ENCODE measurements at regions not wholly inside any gene's neighbourhood (a gene's known extent, or its start where the extent isn't known, plus 50 kb on each side); places are given as distances from the start of the nearest gene placed in this dataset.

DNA sequence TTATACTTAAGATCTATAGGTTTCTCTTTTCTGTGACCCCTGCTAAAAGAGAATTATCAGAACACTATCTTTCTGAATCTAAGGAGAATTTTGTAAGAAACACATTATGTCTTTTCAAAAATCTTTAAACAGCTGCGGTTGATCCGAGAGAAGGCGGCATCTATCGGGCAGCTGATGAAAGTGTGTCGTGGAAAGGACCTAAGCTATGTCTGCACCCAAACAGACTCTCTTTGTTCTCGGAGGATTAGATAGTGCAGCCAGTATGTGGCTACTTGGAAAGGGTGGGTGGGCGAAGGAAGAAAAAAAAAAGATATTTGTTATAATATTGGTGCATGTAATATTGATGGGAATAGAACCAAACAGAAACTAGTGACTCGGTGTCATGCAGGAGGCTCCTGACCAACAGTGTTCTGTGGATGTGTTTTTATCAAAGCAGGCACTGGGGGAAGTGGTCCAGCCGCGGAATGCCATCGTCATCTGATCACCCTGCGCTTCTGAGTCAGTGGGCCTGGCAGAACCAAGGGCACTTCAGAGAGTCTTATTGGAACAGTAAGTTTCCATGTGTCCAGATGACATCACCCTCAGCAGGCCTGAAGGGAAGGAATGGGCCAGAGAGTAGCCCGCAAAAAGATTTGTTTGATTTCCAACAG lies 509.7 kb upstream of the AKR1E2 start:
- H3K9ac ChIP-seq (ENCODE audit: low read depth, low read length), result no peak overlapping the region
- no peaks in the 10 kb centered on the region for H3K4me1 ChIP-seq (ENCODE audit: insufficient read depth, low read length)
- no peaks in the 10 kb centered on the region for H3K27me3 ChIP-seq (ENCODE audit: insufficient read depth, low read length)
- H3K9me3 ChIP-seq (ENCODE audit: insufficient read depth, low read depth, low read length), result no peaks in the 10 kb centered on the region
- no peak overlapping the region for H3K4me3 ChIP-seq (ENCODE audit: low read length)
- H3K27ac ChIP-seq (ENCODE audit: low read length), result no peak overlapping the region
- H3K36me3 ChIP-seq (ENCODE audit: insufficient read depth, low read depth, low read length), result no peaks in the 10 kb centered on the region

GRCh38 chr10:4315551-4315950 lies 510.5 kb upstream of the AKR1E2 start:
- Histone ChIP-seq H3K36me3 (ENCODE audit: insufficient read depth, low read depth, low read length) (no peaks in the 10 kb centered on the region), H3K27ac (ENCODE audit: low read length) (no peak overlapping the region), H3K27me3 (ENCODE audit: insufficient read depth, low read length) (no peaks in the 10 kb centered on the region), H3K9me3 (ENCODE audit: insufficient read depth, low read depth, low read length) (no peaks in the 10 kb centered on the region), H3K4me3 (ENCODE audit: low read length) (no peak overlapping the region), H3K4me1 (ENCODE audit: insufficient read depth, low read length) (no peaks in the 10 kb centered on the region), H3K9ac (ENCODE audit: low read depth, low read length) (no peak overlapping the region)

DNA sequence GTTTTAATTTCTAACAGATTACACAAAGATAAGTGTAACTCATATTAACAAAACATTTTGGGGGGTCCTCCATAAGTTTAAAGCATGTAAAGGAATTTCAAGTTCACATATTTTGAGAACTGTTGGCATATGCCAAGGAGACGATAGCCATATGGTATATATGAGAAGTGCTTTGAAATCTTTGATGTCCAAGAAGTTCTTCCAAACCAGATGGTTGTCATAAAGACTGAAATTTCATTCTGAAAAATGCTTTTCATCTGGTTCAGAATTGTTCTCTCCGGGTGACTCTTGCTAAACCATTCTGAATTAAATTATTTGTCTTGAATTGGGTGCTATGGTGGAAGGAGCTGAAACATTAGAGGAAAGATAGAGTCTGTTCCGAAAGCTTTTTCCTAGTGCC lies 513.0 kb upstream of the AKR1E2 start:
- Histone ChIP-seq H3K27ac (ENCODE audit: low read length) (no peak overlapping the region), H3K36me3 (ENCODE audit: insufficient read depth, low read depth, low read length) (no peaks in the 10 kb centered on the region), H3K4me3 (ENCODE audit: low read length) (no peak overlapping the region), H3K27me3 (ENCODE audit: insufficient read depth, low read length) (no peaks in the 10 kb centered on the region), H3K4me1 (ENCODE audit: insufficient read depth, low read length) (no peaks in the 10 kb centered on the region), H3K9ac (ENCODE audit: low read depth, low read length) (no peak overlapping the region), H3K9me3 (ENCODE audit: insufficient read depth, low read depth, low read length) (no peaks in the 10 kb centered on the region)

DNA sequence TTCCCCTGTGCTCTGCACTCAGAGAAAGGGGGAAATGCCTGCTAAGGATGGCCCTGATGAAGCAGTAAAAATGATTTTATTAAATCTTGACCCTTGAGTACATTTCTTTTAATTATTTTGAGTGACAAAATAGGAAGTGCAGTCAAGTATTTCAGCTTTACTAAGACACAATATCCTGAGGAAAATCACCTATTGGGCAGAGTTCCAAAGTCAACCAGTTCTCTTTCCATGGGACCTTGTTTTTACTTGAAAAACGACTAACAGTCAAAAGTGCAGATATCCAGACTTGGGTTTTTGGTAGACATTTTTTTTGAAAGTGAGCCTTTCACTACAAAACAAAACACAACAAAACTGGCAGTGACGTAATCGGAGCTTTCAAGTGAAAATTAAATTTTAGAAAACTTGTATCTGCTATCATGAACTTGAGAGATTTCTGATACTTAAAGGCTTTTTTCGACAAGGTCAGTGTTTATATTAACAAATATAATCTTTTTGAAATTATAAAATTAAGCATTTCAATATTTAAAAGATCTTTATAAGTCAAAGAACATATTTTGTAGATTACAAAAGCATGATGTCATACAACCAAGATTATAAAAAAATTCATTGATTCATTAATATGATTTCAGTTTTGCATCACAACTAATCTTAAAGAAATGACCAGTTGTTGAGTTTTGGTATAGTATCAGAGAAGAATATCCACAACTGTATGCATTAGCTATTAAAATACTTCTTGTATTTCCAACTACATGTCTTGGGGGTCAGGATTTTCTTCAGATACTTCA lies 513.8 kb upstream of the AKR1E2 start:
- H3K27me3 ChIP-seq (ENCODE audit: insufficient read depth, low read length), result no peaks in the 10 kb centered on the region
- H3K27ac ChIP-seq (ENCODE audit: low read length), result no peak overlapping the region
- no peak overlapping the region for H3K4me3 ChIP-seq (ENCODE audit: low read length)
- no peak overlapping the region for H3K9ac ChIP-seq (ENCODE audit: low read depth, low read length)
- no peaks in the 10 kb centered on the region for H3K4me1 ChIP-seq (ENCODE audit: insufficient read depth, low read length)
- H3K9me3 ChIP-seq (ENCODE audit: insufficient read depth, low read depth, low read length), result no peaks in the 10 kb centered on the region
- H3K36me3 ChIP-seq (ENCODE audit: insufficient read depth, low read depth, low read length), result no peaks in the 10 kb centered on the region

- Histone ChIP-seq H3K9ac (ENCODE audit: low read depth, low read length) (no peak overlapping the region), H3K27ac (ENCODE audit: low read length) (no peak overlapping the region), H3K4me1 (ENCODE audit: insufficient read depth, low read length) (no peaks in the 10 kb centered on the region), H3K36me3 (ENCODE audit: insufficient read depth, low read depth, low read length) (no peaks in the 10 kb centered on the region), H3K4me3 (ENCODE audit: low read length) (no peak overlapping the region), H3K9me3 (ENCODE audit: insufficient read depth, low read depth, low read length) (no peaks in the 10 kb centered on the region), H3K27me3 (ENCODE audit: insufficient read depth, low read length) (no peaks in the 10 kb centered on the region)
Observed at GRCh38 chr10:4310172-4310571, 515.8 kb upstream of the AKR1E2 start.

DNA sequence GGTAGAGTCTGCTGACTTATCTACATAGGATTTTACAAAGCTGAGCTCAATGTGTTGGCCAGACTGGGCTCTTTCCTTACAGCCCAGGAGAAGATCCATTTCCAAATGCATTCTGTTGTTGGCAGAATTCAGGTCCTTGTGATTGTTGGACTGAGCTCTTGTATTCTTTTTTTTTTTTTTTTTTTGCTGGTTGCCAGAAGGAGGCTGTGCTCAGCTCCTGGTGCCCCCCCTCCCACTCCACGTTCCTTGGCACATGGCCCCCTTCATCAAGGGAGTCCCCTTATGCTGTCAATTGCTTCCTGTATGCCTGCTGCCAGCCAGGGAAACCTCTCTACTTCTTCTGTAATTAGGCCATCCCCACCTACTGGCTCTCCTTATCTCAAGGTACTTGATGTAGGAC lies 518.1 kb upstream of the AKR1E2 start:
- Histone ChIP-seq H3K9ac (ENCODE audit: low read depth, low read length) (no peak overlapping the region), H3K36me3 (ENCODE audit: insufficient read depth, low read depth, low read length) (no peaks in the 10 kb centered on the region), H3K4me3 (ENCODE audit: low read length) (no peak overlapping the region), H3K27ac (ENCODE audit: low read length) (no peak overlapping the region), H3K9me3 (ENCODE audit: insufficient read depth, low read depth, low read length) (no peaks in the 10 kb centered on the region), H3K27me3 (ENCODE audit: insufficient read depth, low read length) (no peaks in the 10 kb centered on the region), H3K4me1 (ENCODE audit: insufficient read depth, low read length) (no peaks in the 10 kb centered on the region; the same call in 1 of the 2 replicates)

- H3K4me1 ChIP-seq (ENCODE audit: insufficient read depth, low read length), result no peaks in the 10 kb centered on the region; the same call in 1 of the 2 replicates
- H3K9ac ChIP-seq (ENCODE audit: low read depth, low read length), result no peak overlapping the region
- no peaks in the 10 kb centered on the region for H3K27me3 ChIP-seq (ENCODE audit: insufficient read depth, low read length)
- no peak overlapping the region for H3K27ac ChIP-seq (ENCODE audit: low read length)
- no peaks in the 10 kb centered on the region for H3K9me3 ChIP-seq (ENCODE audit: insufficient read depth, low read depth, low read length)
- no peak overlapping the region for H3K4me3 ChIP-seq (ENCODE audit: low read length)
- no peaks in the 10 kb centered on the region for H3K36me3 ChIP-seq (ENCODE audit: insufficient read depth, low read depth, low read length)
Observed at GRCh38 chr10:4306871-4307270, 519.1 kb upstream of the AKR1E2 start.

- no peak overlapping the region for H3K9ac ChIP-seq (ENCODE audit: low read depth, low read length)
- no peak overlapping the region for H3K4me3 ChIP-seq (ENCODE audit: low read length)
- H3K36me3 ChIP-seq (ENCODE audit: insufficient read depth, low read depth, low read length), result no peaks in the 10 kb centered on the region
- H3K9me3 ChIP-seq (ENCODE audit: insufficient read depth, low read depth, low read length), result no peaks in the 10 kb centered on the region
- no peak overlapping the region for H3K27ac ChIP-seq (ENCODE audit: low read length)
- no peaks in the 10 kb centered on the region for H3K27me3 ChIP-seq (ENCODE audit: insufficient read depth, low read length)
- H3K4me1 ChIP-seq (ENCODE audit: insufficient read depth, low read length), result no peaks in the 10 kb centered on the region; the same call in 1 of the 2 replicates
Observed at GRCh38 chr10:4303045-4303444, 518.0 kb upstream of the KLF6 start.

DNA sequence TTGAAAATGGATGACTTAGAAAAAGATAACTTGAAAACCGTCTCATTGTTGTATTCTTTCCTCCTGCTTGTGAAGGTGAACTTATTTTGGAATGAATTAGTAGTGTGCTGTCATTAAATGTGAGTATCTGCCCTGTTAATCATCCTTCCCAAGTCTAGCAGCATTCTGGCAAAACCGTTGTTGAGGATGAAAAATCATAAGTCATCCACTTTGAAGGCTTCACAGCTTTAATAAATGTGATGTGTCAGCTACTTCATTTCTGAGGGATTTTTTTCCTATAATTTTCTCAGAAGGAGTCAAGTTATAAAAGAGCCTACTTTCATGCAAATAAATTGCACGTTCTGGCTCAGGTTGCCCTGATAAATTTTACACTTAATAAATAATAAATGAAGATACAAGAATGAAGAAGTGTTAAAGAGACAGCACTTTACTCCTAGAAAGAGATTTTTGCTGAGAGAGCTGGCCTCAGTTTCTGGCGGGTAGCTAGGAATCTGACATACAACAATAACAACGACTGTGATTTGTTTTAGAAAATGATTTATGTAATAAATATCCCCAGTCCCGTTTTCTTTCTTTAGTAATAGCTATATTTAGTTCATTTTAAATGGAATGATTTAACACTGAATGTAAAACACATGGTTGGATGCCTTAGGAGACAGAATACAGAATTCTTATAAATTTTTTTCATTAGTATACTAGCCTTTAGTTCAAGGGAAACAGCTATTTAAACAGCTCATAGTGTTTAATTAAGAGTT lies 516.5 kb upstream of the KLF6 start:
- Histone ChIP-seq H3K27ac (ENCODE audit: low read length) (no peak overlapping the region), H3K36me3 (ENCODE audit: insufficient read depth, low read depth, low read length) (no peaks in the 10 kb centered on the region), H3K9me3 (ENCODE audit: insufficient read depth, low read depth, low read length) (no peaks in the 10 kb centered on the region), H3K4me1 (ENCODE audit: insufficient read depth, low read length) (no peaks in the 10 kb centered on the region; the same call in none of the 2 replicates), H3K27me3 (ENCODE audit: insufficient read depth, low read length) (no peaks in the 10 kb centered on the region), H3K9ac (ENCODE audit: low read depth, low read length) (no peak overlapping the region), H3K4me3 (ENCODE audit: low read length) (no peak overlapping the region)

DNA sequence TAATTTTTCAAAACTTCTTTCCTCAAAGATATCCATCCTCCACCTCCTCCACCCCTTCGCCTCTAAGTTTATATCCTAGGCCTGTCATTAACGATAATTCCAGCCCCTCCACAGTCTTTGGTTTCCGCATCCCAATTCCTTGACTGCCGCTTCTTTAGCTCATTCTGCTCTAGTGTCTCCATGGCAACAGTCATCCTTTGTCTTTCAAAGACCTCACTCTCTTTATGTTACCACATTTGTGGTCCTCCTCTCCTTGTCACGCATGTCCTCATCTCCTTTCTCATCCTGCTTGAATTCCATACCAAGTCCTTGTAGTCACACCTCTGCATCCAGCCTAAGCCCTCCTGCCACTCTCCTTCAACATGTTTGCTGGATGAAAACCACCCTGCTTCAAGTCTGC lies 511.2 kb upstream of the KLF6 start:
- no peaks in the 10 kb centered on the region for H3K9me3 ChIP-seq (ENCODE audit: insufficient read depth, low read depth, low read length)

GRCh38 chr10:4294996-4295792 lies 510.2 kb upstream of the KLF6 start:
- no peak overlapping the region for H3K4me3 ChIP-seq (ENCODE audit: low read length)
- H3K27ac ChIP-seq (ENCODE audit: low read length), result no peak overlapping the region
- no peaks in the 10 kb centered on the region for H3K36me3 ChIP-seq (ENCODE audit: insufficient read depth, low read depth, low read length)
- H3K9ac ChIP-seq (ENCODE audit: low read depth, low read length), result no peak overlapping the region
- no peaks in the 10 kb centered on the region for H3K9me3 ChIP-seq (ENCODE audit: insufficient read depth, low read depth, low read length)
- no peaks in the 10 kb centered on the region for H3K27me3 ChIP-seq (ENCODE audit: insufficient read depth, low read length)
- no peaks in the 10 kb centered on the region; the same call in 1 of the 2 replicates for H3K4me1 ChIP-seq (ENCODE audit: insufficient read depth, low read length)

More for the DNA sequence above, 511.2 kb upstream of the KLF6 start:
- no peak overlapping the region for H3K4me3 ChIP-seq (ENCODE audit: low read length)
- no peaks in the 10 kb centered on the region for H3K36me3 ChIP-seq (ENCODE audit: insufficient read depth, low read depth, low read length)
- H3K9ac ChIP-seq (ENCODE audit: low read depth, low read length), result no peak overlapping the region
- H3K27ac ChIP-seq (ENCODE audit: low read length), result no peak overlapping the region
- H3K27me3 ChIP-seq (ENCODE audit: insufficient read depth, low read length), result no peaks in the 10 kb centered on the region
- no peaks in the 10 kb centered on the region; the same call in 1 of the 2 replicates for H3K4me1 ChIP-seq (ENCODE audit: insufficient read depth, low read length)
